Loucy (cell line): ENCODE measurements at regions not wholly inside any gene's neighbourhood (a gene's known extent, or its start where the extent isn't known, plus 50 kb on each side); places are given as distances from the start of the nearest gene placed in this dataset.

Source experiments
- CTCF ChIP-seq: fragments of 200-600 bp; sonication (generic); conservative IDR thresholded peaks from 2 replicates; pipeline ENCODE4 v1.5.1; 2014; ENCODE audit warnings: mild to moderate bottlenecking, antibody characterized with exemption, low read length
- EZH2phosphoT487 ChIP-seq: fragments of 200-600 bp; IDR thresholded peaks from 2 replicates; pipeline ENCODE4 v1.6.1; 2018; ENCODE audit warnings: antibody characterized with exemption, mild to moderate bottlenecking, moderate library complexity, borderline replicate concordance

- no peak for TF ChIP-seq CTCF
- TF ChIP-seq EZH2phosphoT487: no peak
Measured at GRCh38 chr4:126087101-126087500, 772.3 kb downstream of the FAT4 start.
